Upper lobe of left lung (tissue), 4 donors: ENCODE measurements at regions not wholly inside any gene's neighbourhood (a gene's known extent, or its start where the extent isn't known, plus 50 kb on each side); places are given as distances from the start of the nearest gene placed in this dataset.

Experiments
- CTCF ChIP-seq, 6 experiments: fragments of 450-650 bp in 4 of 6; fragments of 200-600 bp in 2 of 6; sonication (generic) in 2 of 6; IDR thresholded peaks; one replicate each; pipeline ENCODE4 v1.5.1; 2016 to 2019; ENCODE audit warnings: antibody characterized with exemption in 6 of 6
- EP300 ChIP-seq, 4 donors: sonication (generic); formaldehyde crosslinking; IDR thresholded peaks; one replicate each; pipeline ENCODE4 v1.5.1; 2017; ENCODE audit warnings: antibody characterized with exemption in 4 of 4, control low read depth in 2 of 4
- POLR2A ChIP-seq, 4 donors: fragments of 450-650 bp; IDR thresholded peaks; one replicate each; pipeline ENCODE4 v1.5.1; 2016 to 2017; ENCODE audit warnings: antibody characterized with exemption in 4 of 4, mild to moderate bottlenecking in 2 of 4
- POLR2AphosphoS5 ChIP-seq, 2 donors: sonication (generic); formaldehyde crosslinking; IDR thresholded peaks; one replicate each; pipeline ENCODE4 v1.5.1; 2017; ENCODE audit warnings: antibody characterized with exemption in 2 of 2

- TF ChIP-seq POLR2A (IDR thresholded peaks at IDR 0.05) (no peak), CTCF (IDR thresholded peaks at IDR 0.05) (no peak), POLR2AphosphoS5 (IDR thresholded peaks at IDR 0.05) (no peak), EP300 (IDR thresholded peaks at IDR 0.05) (no peak)
Measured at GRCh38 chr16:9191274-9191850, 99.9 kb downstream of the HAPSTR1 start.
